ENCODE measurements at regions not wholly inside any gene's neighbourhood (a gene's known extent, or its start where the extent isn't known, plus 50 kb on each side); places are given as distances from the start of the nearest gene placed in this dataset.

DNA sequence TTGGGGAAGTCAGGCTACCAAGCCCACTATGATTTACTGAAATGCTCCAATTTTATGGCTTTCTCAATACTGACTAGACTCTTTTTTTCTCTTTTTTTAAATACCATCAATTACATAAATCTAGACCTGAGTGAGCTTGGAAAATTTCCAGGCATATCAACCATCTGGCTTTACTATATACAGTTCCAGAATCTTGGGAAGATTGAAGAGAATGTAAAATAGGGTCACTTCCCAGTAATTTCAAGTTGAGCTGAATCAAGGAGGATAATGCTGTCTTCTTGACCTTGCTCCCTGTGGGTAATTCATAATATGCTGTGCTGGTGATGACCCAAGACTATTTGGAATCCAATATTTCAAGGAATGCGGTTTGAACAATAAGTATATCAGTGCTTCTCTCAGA is 108.1 kb downstream of the MAP3K21 start:
- Histone ChIP-seq H3K9me3 (ENCODE audit: control insufficient read depth in 2 of 2, insufficient read depth in 1 of 2, low read depth in 1 of 2, low read length in 1 of 2) (peaks cover 0 to 3% of the 10 kb centered on the region in 2 donors), H3K36me3 (ENCODE audit: control insufficient read depth in 3 of 3, insufficient read depth in 2 of 3, low read depth in 1 of 3, low read length in 3 of 3) (no peaks in the 10 kb centered on the region), H3K27ac (ENCODE audit: low read depth in 1 of 3, low read length in 2 of 3) (no peak overlapping the region), H3K4me3 (ENCODE audit: low read depth in 1 of 3, low read length in 3 of 3) (no peak overlapping the region), H3K27me3 (ENCODE audit: control insufficient read depth in 3 of 3, insufficient read depth in 3 of 3, low read length in 3 of 3) (peaks cover 0 to 6% (median 0%) of the 10 kb centered on the region in 3 donors), H3K4me1 (ENCODE audit: control insufficient read depth in 3 of 3, insufficient read depth in 2 of 3, low read depth in 1 of 3, low read length in 2 of 3) (no peaks in the 10 kb centered on the region)
- 43 to 84% (median 82%) methylated on average over 1 of the region's 1 CpG for WGBS, 3 donors
- FAIRE-seq (no peak), DNase-seq (no peak)

DNA sequence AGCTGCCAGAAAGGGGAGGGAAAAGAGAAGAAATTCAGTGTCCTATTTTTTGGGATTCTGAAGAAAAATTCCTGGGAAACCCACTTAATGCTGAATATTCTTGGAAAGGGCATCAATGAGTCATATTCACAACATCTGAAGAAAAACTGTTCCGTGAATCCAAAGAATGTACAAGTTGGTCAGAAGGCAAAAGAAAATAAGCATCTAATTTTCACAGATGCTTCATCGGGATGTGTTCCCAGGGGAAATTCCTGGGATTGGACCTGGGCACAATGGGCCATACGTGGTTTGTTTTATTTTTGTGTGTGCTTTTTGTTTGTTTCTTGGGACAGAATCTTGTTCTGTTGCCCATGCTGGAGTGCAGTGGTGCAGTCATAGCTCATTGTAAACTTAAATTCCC is 112.2 kb downstream of the MAP3K21 start:
- FAIRE-seq (no peak), DNase-seq (no peak)
- Histone ChIP-seq H3K27me3 (ENCODE audit: control insufficient read depth in 3 of 3, insufficient read depth in 3 of 3, low read length in 3 of 3) (peaks cover 0 to 3% (median 0%) of the 10 kb centered on the region in 3 donors), H3K4me1 (ENCODE audit: control insufficient read depth in 3 of 3, insufficient read depth in 2 of 3, low read depth in 1 of 3, low read length in 2 of 3) (no peaks in the 10 kb centered on the region), H3K27ac (ENCODE audit: low read depth in 1 of 3, low read length in 2 of 3) (no peak overlapping the region), H3K4me3 (ENCODE audit: low read depth in 1 of 3, low read length in 3 of 3) (no peak overlapping the region), H3K36me3 (ENCODE audit: control insufficient read depth in 3 of 3, insufficient read depth in 2 of 3, low read depth in 1 of 3, low read length in 3 of 3) (no peaks in the 10 kb centered on the region), H3K9me3 (ENCODE audit: control insufficient read depth in 2 of 2, insufficient read depth in 1 of 2, low read depth in 1 of 2, low read length in 1 of 2) (no peaks in the 10 kb centered on the region)
- 67 to 85% (median 82%) methylated on average over 3 of the region's 3 CpGs for WGBS, 3 donors

DNA sequence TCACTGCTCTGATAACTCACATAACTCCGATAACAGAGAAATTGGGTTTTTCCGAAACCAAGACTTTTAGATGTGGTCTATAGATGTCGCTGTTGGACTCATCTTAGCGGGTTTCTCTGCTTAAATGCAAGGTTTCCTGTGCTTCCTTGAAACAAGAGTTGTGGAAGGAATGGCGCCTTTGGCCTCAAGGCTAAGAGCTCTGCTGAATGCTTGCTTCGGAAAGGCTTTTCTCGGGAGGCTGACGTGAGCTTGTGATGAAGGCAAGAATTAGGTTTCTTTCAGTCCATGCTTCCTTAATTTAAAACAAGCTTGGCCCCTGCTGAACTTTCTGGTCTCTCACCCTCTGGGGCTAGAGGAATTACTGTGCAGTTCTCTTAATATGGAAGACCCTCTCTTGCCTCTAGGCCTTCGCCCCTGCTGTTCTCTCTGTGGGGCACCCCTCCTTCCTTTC is 113.5 kb downstream of the MAP3K21 start:
- FAIRE-seq (no peak), DNase-seq (peak; percentile 75 to 78)
- WGBS, 3 donors, result 7 to 13% (median 9%) methylated on average over 9 of the region's 9 CpGs

DNA sequence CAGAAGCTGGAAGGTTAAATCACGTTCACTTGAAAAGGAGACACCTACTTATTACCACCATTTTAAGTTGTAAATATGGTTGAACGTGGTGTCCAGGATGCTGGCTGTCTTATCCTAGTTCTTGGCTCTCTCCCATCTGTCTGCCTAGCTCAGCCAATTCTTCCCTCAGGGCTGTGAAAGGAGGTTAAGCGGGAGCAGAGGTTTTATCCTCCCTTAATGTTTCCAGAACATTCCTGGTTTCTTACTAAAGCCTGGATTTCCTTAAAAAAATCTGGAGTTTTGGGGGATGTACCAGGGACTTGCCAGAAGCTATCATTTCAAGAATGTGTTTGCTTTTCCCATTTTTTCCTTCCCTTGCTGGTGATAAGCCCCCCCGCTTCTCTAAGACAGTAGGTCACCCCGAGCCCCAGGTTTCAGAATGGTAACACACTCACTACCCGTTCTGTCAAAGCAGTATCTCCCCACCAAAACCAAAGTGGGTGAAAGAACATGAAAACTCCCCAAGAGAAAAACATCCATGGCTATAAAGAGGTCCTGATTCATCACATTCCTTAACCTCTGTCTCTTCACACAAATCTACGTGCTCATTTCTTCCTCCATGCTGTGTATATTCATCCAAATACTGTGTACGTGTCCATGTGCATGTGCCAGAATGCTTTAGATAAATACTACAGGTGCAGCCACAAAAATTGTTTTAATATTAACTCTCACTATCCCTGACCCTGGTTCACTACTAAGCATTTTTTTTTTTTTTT is 114.7 kb downstream of the MAP3K21 start:
- Histone ChIP-seq H3K4me3 (ENCODE audit: low read depth in 1 of 3, low read length in 3 of 3) (no peak overlapping the region), H3K36me3 (ENCODE audit: control insufficient read depth in 3 of 3, insufficient read depth in 2 of 3, low read depth in 1 of 3, low read length in 3 of 3) (no peaks in the 10 kb centered on the region), H3K4me1 (ENCODE audit: control insufficient read depth in 3 of 3, insufficient read depth in 2 of 3, low read depth in 1 of 3, low read length in 2 of 3) (no peaks in the 10 kb centered on the region), H3K27ac (ENCODE audit: low read depth in 1 of 3, low read length in 2 of 3) (no peak overlapping the region), H3K27me3 (ENCODE audit: control insufficient read depth in 3 of 3, insufficient read depth in 3 of 3, low read length in 3 of 3) (peaks cover 0 to 3% (median 0%) of the 10 kb centered on the region in 3 donors), H3K9me3 (ENCODE audit: control insufficient read depth in 2 of 2, insufficient read depth in 1 of 2, low read depth in 1 of 2, low read length in 1 of 2) (peaks cover 0 to 16% of the 10 kb centered on the region in 2 donors)
- DNase-seq (no peak), FAIRE-seq (no peak)
- 74 to 76% (median 75%) methylated on average over 8 of the region's 8 CpGs for WGBS, 3 donors

More for the DNA sequence above, 113.5 kb downstream of the MAP3K21 start:
- no peaks in the 10 kb centered on the region for H3K4me1 ChIP-seq (ENCODE audit: control insufficient read depth in 3 of 3, insufficient read depth in 2 of 3, low read depth in 1 of 3, low read length in 2 of 3)
- peaks cover 0 to 4% of the 10 kb centered on the region in 2 donors for H3K9me3 ChIP-seq (ENCODE audit: control insufficient read depth in 2 of 2, insufficient read depth in 1 of 2, low read depth in 1 of 2, low read length in 1 of 2)
- no peak overlapping the region for H3K27ac ChIP-seq (ENCODE audit: low read depth in 1 of 3, low read length in 2 of 3)
- H3K4me3 ChIP-seq (ENCODE audit: low read depth in 1 of 3, low read length in 3 of 3), result no peak overlapping the region
- no peaks in the 10 kb centered on the region for H3K36me3 ChIP-seq (ENCODE audit: control insufficient read depth in 3 of 3, insufficient read depth in 2 of 3, low read depth in 1 of 3, low read length in 3 of 3)
- H3K27me3 ChIP-seq (ENCODE audit: control insufficient read depth in 3 of 3, insufficient read depth in 3 of 3, low read length in 3 of 3), result peaks cover 0 to 3% (median 0%) of the 10 kb centered on the region in 3 donors

- no peak overlapping the region for H3K4me3 ChIP-seq (ENCODE audit: low read depth in 1 of 3, low read length in 3 of 3)
- peaks cover 0 to 17% of the 10 kb centered on the region in 2 donors for H3K9me3 ChIP-seq (ENCODE audit: control insufficient read depth in 2 of 2, insufficient read depth in 1 of 2, low read depth in 1 of 2, low read length in 1 of 2)
- no peak overlapping the region for H3K27ac ChIP-seq (ENCODE audit: low read depth in 1 of 3, low read length in 2 of 3)
- no peaks in the 10 kb centered on the region for H3K36me3 ChIP-seq (ENCODE audit: control insufficient read depth in 3 of 3, insufficient read depth in 2 of 3, low read depth in 1 of 3, low read length in 3 of 3)
- no peak for FAIRE-seq
- WGBS, 3 donors, result 45 to 50% (median 47%) methylated on average over 2 of the region's 2 CpGs
- DNase-seq, result peak in 1 of 2 donors; percentile 33
- H3K4me1 ChIP-seq (ENCODE audit: control insufficient read depth in 3 of 3, insufficient read depth in 2 of 3, low read depth in 1 of 3, low read length in 2 of 3), result no peaks in the 10 kb centered on the region
- H3K27me3 ChIP-seq (ENCODE audit: control insufficient read depth in 3 of 3, insufficient read depth in 3 of 3, low read length in 3 of 3), result peaks cover 0 to 3% (median 0%) of the 10 kb centered on the region in 3 donors
These were observed 115.7 kb downstream of the MAP3K21 start for GRCh38 chr1:233443040-233443760.

DNA sequence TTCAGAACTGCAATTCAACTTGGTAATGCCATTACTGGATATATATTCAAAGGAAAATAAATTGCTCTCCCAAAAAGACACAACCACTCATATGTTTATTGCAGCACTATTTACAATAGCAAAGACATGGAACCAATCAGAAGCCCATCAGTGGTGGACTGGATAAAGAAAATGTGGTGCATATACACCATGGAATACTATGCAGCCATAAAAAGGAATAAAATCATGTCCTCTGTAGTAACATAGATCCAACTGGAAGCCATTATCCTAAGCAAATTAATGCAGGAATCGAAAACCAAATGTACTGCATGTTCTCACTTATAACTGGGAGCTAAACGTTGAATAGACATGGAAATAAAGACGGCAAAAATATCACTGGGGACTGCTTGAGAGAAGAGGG is 117.0 kb downstream of the MAP3K21 start:
- Histone ChIP-seq H3K27me3 (ENCODE audit: control insufficient read depth in 3 of 3, insufficient read depth in 3 of 3, low read length in 3 of 3) (peaks cover 0 to 3% (median 0%) of the 10 kb centered on the region in 3 donors), H3K27ac (ENCODE audit: low read depth in 1 of 3, low read length in 2 of 3) (no peak overlapping the region), H3K36me3 (ENCODE audit: control insufficient read depth in 3 of 3, insufficient read depth in 2 of 3, low read depth in 1 of 3, low read length in 3 of 3) (no peaks in the 10 kb centered on the region), H3K9me3 (ENCODE audit: control insufficient read depth in 2 of 2, insufficient read depth in 1 of 2, low read depth in 1 of 2, low read length in 1 of 2) (peaks cover 0 to 17% of the 10 kb centered on the region in 2 donors), H3K4me3 (ENCODE audit: low read depth in 1 of 3, low read length in 3 of 3) (no peak overlapping the region), H3K4me1 (ENCODE audit: control insufficient read depth in 3 of 3, insufficient read depth in 2 of 3, low read depth in 1 of 3, low read length in 2 of 3) (no peaks in the 10 kb centered on the region)
- WGBS, 3 donors, result 87 to 94% (median 91%) methylated on average over 3 of the region's 3 CpGs
- FAIRE-seq (no peak), DNase-seq (no peak)

DNA sequence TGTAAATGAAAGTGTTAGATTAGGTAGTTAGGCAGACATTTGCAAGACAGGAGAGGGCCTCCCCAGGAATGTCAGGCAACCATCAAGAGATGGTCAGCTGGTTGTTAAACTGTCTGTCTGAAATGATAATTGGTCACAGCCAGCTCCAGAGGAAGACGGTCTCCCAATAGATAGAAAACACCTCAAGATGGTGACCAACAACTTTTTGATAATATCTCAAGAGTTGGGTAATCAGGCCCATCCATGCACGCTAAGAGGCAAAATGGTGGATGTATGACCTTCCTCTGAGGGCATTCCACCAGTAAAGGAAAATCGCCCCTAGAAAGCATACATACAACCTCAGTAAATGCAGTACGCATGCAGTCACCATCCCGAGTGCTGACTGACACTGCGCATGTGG is 118.2 kb downstream of the MAP3K21 start:
- Histone ChIP-seq H3K36me3 (ENCODE audit: control insufficient read depth in 3 of 3, insufficient read depth in 2 of 3, low read depth in 1 of 3, low read length in 3 of 3) (no peaks in the 10 kb centered on the region), H3K27ac (ENCODE audit: low read depth in 1 of 3, low read length in 2 of 3) (no peak overlapping the region), H3K4me3 (ENCODE audit: low read depth in 1 of 3, low read length in 3 of 3) (no peak overlapping the region), H3K4me1 (ENCODE audit: control insufficient read depth in 3 of 3, insufficient read depth in 2 of 3, low read depth in 1 of 3, low read length in 2 of 3) (no peaks in the 10 kb centered on the region), H3K9me3 (ENCODE audit: control insufficient read depth in 2 of 2, insufficient read depth in 1 of 2, low read depth in 1 of 2, low read length in 1 of 2) (peaks cover 0 to 20% of the 10 kb centered on the region in 2 donors), H3K27me3 (ENCODE audit: control insufficient read depth in 3 of 3, insufficient read depth in 3 of 3, low read length in 3 of 3) (no peaks in the 10 kb centered on the region)
- FAIRE-seq (no peak), DNase-seq (no peak)
- WGBS, 3 donors, result 92 to 97% (median 96%) methylated on average over 6 of the region's 6 CpGs

- Histone ChIP-seq H3K4me1 (ENCODE audit: control insufficient read depth in 3 of 3, insufficient read depth in 2 of 3, low read depth in 1 of 3, low read length in 2 of 3) (no peaks in the 10 kb centered on the region), H3K4me3 (ENCODE audit: low read depth in 1 of 3, low read length in 3 of 3) (no peak overlapping the region), H3K27me3 (ENCODE audit: control insufficient read depth in 3 of 3, insufficient read depth in 3 of 3, low read length in 3 of 3) (no peaks in the 10 kb centered on the region), H3K36me3 (ENCODE audit: control insufficient read depth in 3 of 3, insufficient read depth in 2 of 3, low read depth in 1 of 3, low read length in 3 of 3) (no peaks in the 10 kb centered on the region), H3K27ac (ENCODE audit: low read depth in 1 of 3, low read length in 2 of 3) (no peak overlapping the region), H3K9me3 (ENCODE audit: control insufficient read depth in 2 of 2, insufficient read depth in 1 of 2, low read depth in 1 of 2, low read length in 1 of 2) (peaks cover 0 to 22% of the 10 kb centered on the region in 2 donors)
- DNase-seq (no peak), FAIRE-seq (no peak)
- 78 to 89% (median 80%) methylated on average over 6 of the region's 6 CpGs for whole genome bisulfite sequencing, 3 donors
These were observed 119.4 kb downstream of the MAP3K21 start for GRCh38 chr1:233446935-233447334.
